Kidney epithelial cell (primary cell): ENCODE measurements at regions not wholly inside any gene's neighbourhood (a gene's known extent, or its start where the extent isn't known, plus 50 kb on each side); places are given as distances from the start of the nearest gene placed in this dataset.
"Not testable (repeated sequence)": the region's sequence is repeated elsewhere in the genome, so short reads cannot be mapped to it uniquely, and the experiment has no call there.

ENCODE experiments used
- DNase-seq: peaks from one replicate; pipeline ENCODE4 v3.0.0-alpha.2; 2010; ENCODE audit warnings: low read depth
- H3K27me3 ChIP-seq: 2 replicates; pipeline ENCODE4 v1.6.0; 2011; ENCODE audit warnings: low read length; ENCODE audit not compliant: control insufficient read depth, insufficient read depth
- H3K36me3 ChIP-seq: 2 replicates; pipeline ENCODE4 v1.5.1; 2011; ENCODE audit warnings: low read length; ENCODE audit not compliant: control insufficient read depth, insufficient read depth
- H3K4me3 ChIP-seq: 2 replicates; pipeline ENCODE4 v1.5.1; 2011; ENCODE audit warnings: low read depth, mild to moderate bottlenecking, control low read depth, low read length
- CTCF ChIP-seq: IDR thresholded peaks from 2 replicates; pipeline ENCODE4 v1.5.1; 2011; ENCODE audit warnings: mild to moderate bottlenecking, moderate library complexity, low read length, control low read depth, inconsistent platforms; ENCODE audit not compliant: insufficient read depth, poor library complexity, severe bottlenecking

- no peak overlapping the region for H3K4me3 ChIP-seq
- H3K36me3 ChIP-seq: no peaks in the 10 kb centered on the region
- DNase-seq: no peak
- no peak for TF ChIP-seq CTCF
- H3K27me3 ChIP-seq: no peaks in the 10 kb centered on the region
Observed at GRCh38 chr7:93030605-93031225, 87.1 kb downstream of the SAMD9 start.

GRCh38 chr7:93029056-93029455 is 88.7 kb downstream of the SAMD9 start:
- DNase-seq: no peak
- no peak for TF ChIP-seq CTCF
- Histone ChIP-seq H3K36me3 (no peaks in the 10 kb centered on the region), H3K27me3 (no peaks in the 10 kb centered on the region), H3K4me3 (no peak overlapping the region)

- TF ChIP-seq CTCF: no peak
- no peak for DNase-seq
- H3K27me3 ChIP-seq: no peaks in the 10 kb centered on the region
- H3K4me3 ChIP-seq: no peak overlapping the region
- H3K36me3 ChIP-seq: no peaks in the 10 kb centered on the region
Observed at GRCh38 chr7:93028610-93029009, 89.2 kb downstream of the SAMD9 start.

- no peak for TF ChIP-seq CTCF
- Histone ChIP-seq H3K27me3 (no peaks in the 10 kb centered on the region), H3K36me3 (no peaks in the 10 kb centered on the region), H3K4me3 (no peak overlapping the region)
- no peak for DNase-seq
Observed at GRCh38 chr7:93027044-93027443, 90.7 kb downstream of the SAMD9 start.

- Histone ChIP-seq H3K4me3 (no peak overlapping the region), H3K36me3 (no peaks in the 10 kb centered on the region), H3K27me3 (no peaks in the 10 kb centered on the region)
- no peak for TF ChIP-seq CTCF
- no peak for DNase-seq
Observed at GRCh38 chr7:93026425-93026824, 91.4 kb downstream of the SAMD9 start.

GRCh38 chr7:93025389-93025788 is 92.4 kb downstream of the SAMD9 start:
- no peak for TF ChIP-seq CTCF
- Histone ChIP-seq H3K36me3 (no peaks in the 10 kb centered on the region), H3K4me3 (no peak overlapping the region), H3K27me3 (no peaks in the 10 kb centered on the region)
- DNase-seq: no peak

- not testable (repeated sequence) for H3K27me3 ChIP-seq, H3K4me3 ChIP-seq, DNase-seq, H3K36me3 ChIP-seq
Observed at GRCh38 chr7:93022931-93023478, 94.8 kb downstream of the SAMD9 start.
